ENCODE measurements at regions not wholly inside any gene's neighbourhood (a gene's known extent, or its start where the extent isn't known, plus 50 kb on each side); places are given as distances from the start of the nearest gene placed in this dataset.

DNA sequence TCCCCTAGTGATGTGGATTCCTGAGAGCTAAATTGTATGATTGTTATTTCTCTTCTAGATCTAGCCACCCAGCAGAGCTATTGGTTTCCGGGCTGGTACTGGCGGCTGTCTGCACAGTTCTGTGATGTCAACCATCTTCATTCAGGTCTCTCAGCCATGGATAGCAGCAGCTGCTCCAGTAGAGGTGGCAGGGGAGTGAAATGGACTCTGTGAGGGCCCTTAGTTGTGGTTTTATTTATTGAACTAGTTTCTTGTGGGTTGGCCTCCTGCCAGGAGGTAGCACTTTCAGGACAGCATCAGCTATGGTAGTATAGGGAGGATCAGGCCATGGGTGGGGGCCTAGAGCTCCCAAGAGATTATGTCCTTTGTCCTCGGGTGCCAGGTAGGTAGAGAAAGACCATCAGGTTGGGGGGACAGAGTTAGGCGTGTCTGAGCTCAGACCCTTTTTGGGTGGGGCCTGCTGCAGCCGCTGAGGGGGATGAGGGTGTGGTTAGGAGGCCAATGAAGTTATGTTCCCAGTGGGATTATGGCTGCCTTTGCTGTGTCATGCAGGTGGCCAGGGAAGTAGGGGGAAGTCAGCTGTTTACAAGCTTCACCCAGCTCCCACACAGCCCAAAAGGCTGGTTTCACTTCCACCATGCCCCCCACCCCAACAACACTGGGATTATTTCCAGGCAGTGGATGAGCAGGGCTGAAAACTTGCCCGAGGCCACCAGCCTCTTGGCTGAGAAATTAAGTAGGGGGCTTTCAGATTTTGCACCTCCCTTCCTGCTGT is 55.1 kb upstream of the RGS4 start:
- H3K27me3 ChIP-seq, result no peaks in the 10 kb centered on the region
- no peaks in the 10 kb centered on the region for H3K9me3 ChIP-seq
- H3K4me3 ChIP-seq, result peak overlapping the region; percentile 18; the same call in 1 of the 2 replicates
- peak overlapping the region; percentile 78 for H3K4me2 ChIP-seq
- H3K27ac ChIP-seq, result peak overlapping the region; percentile 54; the same call in 1 of the 2 replicates
- H3K4me1 ChIP-seq, result peaks cover 24% of the 10 kb centered on the region
- no peak overlapping the region; the same call in 1 of the 2 replicates for H3K9ac ChIP-seq
- no peak for TF ChIP-seq Cebpa-rat (IDR thresholded peaks at IDR 0.05)
- peaks cover 9% of the 10 kb centered on the region; the same call in 1 of the 2 replicates for H4K20me1 ChIP-seq
- no peaks in the 10 kb centered on the region for H3K36me3 ChIP-seq

DNA sequence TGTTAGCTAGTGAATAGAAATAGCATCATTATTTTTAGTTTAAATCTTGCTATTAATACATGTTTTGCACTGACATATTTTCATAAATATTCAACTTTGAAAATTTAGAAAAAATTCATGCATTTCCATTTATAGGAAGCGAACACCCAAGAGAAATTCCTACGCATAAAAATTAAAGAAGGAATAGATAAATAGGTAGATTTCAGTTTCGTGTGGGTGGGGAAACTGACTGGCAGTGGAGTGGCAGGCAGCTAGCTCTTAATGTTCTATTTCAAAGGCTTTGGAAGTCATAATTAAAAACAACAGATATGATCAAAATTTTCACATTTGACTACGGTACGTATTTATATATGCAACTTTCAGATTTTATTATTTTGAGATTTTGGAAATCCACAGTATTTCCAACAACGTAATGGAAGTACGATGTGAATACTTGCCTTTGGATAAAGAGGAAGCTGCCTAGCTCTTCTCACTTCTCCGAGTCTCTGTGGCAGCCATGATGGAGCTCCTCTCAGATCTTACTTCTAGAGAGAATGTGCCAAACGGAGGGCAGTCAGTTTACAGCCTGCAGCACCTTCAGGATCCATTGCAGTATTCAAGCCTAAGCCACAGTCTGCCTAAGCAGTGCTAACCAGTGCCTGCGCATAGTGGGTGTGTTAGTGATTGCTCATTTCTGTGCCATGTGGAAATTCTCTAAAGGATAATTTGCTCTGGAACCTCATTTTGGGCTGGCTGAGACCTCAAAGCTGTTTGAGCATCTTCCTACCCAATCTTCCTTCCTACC is 62.9 kb upstream of the RGS4 start:
- Histone ChIP-seq H3K9ac (no peak overlapping the region), H3K4me1 (no peaks in the 10 kb centered on the region), H4K20me1 (no peaks in the 10 kb centered on the region), H3K4me2 (no peak overlapping the region), H3K27ac (no peak overlapping the region), H3K36me3 (no peaks in the 10 kb centered on the region), H3K4me3 (no peak overlapping the region), H3K9me3 (no peaks in the 10 kb centered on the region), H3K27me3 (no peaks in the 10 kb centered on the region)
- no peak for TF ChIP-seq Cebpa-rat (IDR thresholded peaks at IDR 0.05)

DNA sequence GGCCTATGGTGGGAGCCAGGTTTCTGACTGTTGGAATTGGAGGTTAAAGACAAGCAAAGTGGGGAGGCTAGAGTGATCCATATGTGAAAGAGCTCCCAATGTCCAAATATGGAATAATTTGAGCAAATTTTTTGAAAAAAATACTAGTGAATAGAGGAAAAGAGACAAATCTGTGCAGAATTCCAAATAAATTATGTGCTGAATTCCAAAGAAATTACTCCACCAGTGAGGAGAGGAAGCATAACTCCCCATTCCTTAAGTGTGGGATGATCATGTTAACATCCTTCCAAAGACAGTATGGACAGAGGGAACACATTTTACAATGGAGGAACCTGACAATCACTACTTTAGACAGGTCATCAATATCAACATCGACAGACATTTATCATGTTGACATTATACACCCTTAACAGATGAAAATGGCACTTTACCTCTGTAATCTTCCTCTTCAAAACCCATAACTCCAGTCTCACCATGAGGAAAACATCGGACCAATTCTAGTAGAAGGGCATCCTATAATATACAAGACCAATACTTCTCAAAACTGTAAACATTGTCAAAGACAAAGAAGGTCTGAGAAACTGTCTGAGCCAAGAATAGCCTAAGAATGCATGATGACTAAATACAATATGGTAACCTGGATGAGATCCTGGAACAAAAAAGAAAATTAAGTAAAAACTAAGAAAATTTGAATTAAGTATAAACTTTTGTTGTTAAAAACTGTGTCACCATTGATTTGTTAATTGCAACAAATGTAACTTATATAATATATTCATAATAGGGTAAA is 71.5 kb upstream of the RGS4 start:
- Histone ChIP-seq H3K27me3 (no peaks in the 10 kb centered on the region), H3K9ac (no peak overlapping the region), H3K4me1 (no peaks in the 10 kb centered on the region), H3K27ac (no peak overlapping the region), H3K9me3 (no peaks in the 10 kb centered on the region), H3K4me3 (no peak overlapping the region), H4K20me1 (no peaks in the 10 kb centered on the region), H3K36me3 (no peaks in the 10 kb centered on the region), H3K4me2 (no peak overlapping the region)
- no peak for TF ChIP-seq Cebpa-rat (IDR thresholded peaks at IDR 0.05)

DNA sequence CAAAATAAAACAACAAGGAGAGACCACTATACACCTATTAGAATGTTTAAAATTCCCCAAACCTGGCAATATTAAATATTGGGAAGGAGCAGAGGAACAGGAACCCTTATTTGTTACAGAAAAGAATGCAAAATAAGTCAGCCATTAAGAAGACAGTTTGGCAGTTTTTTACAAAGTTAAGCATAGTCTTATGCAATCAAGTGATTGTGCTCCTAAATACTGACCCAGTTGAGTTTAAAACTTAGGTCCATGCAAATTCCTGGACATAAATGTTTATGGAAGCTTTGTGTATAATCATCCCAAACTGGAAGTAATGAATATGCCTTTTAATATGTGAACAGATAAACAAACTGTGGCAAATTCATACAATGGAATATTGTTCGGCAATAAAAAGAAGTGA is 72.9 kb upstream of the RGS4 start:
- Histone ChIP-seq H3K4me1 (no peaks in the 10 kb centered on the region), H3K36me3 (no peaks in the 10 kb centered on the region), H3K4me3 (no peak overlapping the region), H3K27me3 (no peaks in the 10 kb centered on the region), H3K27ac (no peak overlapping the region), H3K9ac (no peak overlapping the region), H3K4me2 (no peak overlapping the region), H3K9me3 (no peaks in the 10 kb centered on the region), H4K20me1 (no peaks in the 10 kb centered on the region)
- peak; percentile 66; the same call in 1 of the 2 replicates for TF ChIP-seq Cebpa-rat (IDR thresholded peaks at IDR 0.05)

DNA sequence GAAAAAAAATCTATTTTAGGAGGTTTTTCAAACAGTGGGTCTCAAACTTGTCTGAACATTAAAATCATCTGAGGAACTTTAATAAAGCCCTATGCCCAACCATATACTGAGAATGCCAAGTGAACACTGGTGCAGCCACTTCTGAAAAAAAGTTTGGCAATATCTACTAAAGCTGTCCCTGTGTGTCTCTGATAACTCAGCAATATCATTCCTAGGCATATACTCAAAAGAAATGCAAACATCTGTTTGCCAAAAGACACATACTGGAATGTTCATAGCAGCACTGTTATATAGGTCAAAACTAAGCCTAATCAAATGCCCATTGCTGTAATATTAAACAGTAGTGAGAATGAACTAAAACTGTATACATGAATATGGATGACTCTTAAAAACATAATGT is 74.2 kb upstream of the RGS4 start:
- TF ChIP-seq Cebpa-rat (IDR thresholded peaks at IDR 0.05), result no peak
- H3K4me3 ChIP-seq, result no peak overlapping the region
- H3K9me3 ChIP-seq, result no peaks in the 10 kb centered on the region
- H3K36me3 ChIP-seq, result no peaks in the 10 kb centered on the region
- H3K27ac ChIP-seq, result no peak overlapping the region
- H3K9ac ChIP-seq, result no peak overlapping the region
- H3K4me1 ChIP-seq, result no peaks in the 10 kb centered on the region
- H4K20me1 ChIP-seq, result no peaks in the 10 kb centered on the region
- no peaks in the 10 kb centered on the region for H3K27me3 ChIP-seq
- no peak overlapping the region for H3K4me2 ChIP-seq

DNA sequence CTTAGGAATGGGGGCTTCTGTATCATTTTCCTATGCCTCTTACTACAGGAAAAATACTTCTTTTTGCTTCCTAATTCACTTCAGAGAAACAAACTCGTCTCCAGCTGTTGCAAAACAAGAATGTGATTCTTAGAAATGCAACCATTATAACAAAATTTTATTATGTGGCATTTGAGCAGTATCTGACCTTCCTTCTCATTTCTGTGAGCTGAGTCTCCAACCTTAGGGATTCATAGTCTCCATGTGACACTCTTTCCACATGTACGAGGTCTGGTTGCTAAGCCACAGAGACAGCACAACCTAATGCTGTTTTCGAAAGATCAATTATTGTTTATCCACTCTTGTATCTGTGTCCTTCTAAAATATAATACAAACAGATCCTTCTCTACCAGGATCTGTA is 75.3 kb upstream of the RGS4 start:
- TF ChIP-seq Cebpa-rat (IDR thresholded peaks at IDR 0.05), result no peak
- no peaks in the 10 kb centered on the region for H3K36me3 ChIP-seq
- no peak overlapping the region for H3K27ac ChIP-seq
- H3K4me3 ChIP-seq, result no peak overlapping the region
- no peaks in the 10 kb centered on the region for H3K9me3 ChIP-seq
- no peaks in the 10 kb centered on the region for H3K27me3 ChIP-seq
- H3K4me1 ChIP-seq, result no peaks in the 10 kb centered on the region
- H3K4me2 ChIP-seq, result no peak overlapping the region
- H4K20me1 ChIP-seq, result no peaks in the 10 kb centered on the region
- no peak overlapping the region for H3K9ac ChIP-seq

DNA sequence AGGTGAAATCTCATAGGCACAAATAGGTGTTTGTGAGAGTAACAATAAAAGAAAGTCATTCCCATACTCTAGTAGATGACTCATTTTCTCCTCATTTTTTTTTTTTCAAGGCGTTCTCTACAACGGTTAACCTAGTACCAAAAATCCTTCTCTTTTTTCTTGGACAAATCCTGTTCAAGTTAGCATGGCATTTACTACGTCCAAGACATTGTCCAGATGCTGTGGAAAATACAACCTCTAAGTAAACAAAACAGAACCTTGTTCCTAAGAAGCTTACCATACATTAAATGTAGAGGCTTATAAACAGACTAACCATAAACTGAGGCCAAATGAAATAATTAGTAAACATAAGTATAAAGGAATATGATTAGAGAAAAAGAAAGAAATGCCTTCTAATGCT is 76.2 kb upstream of the RGS4 start:
- no peak for TF ChIP-seq Cebpa-rat (IDR thresholded peaks at IDR 0.05)
- H3K27me3 ChIP-seq, result no peaks in the 10 kb centered on the region
- no peak overlapping the region for H3K4me2 ChIP-seq
- no peak overlapping the region for H3K4me3 ChIP-seq
- no peak overlapping the region for H3K27ac ChIP-seq
- no peak overlapping the region for H3K9ac ChIP-seq
- no peaks in the 10 kb centered on the region for H4K20me1 ChIP-seq
- 0 out of 2 replicates have a peak, but pooled peaks cover under 1% of the 10 kb centered on the region for H3K4me1 ChIP-seq
- no peaks in the 10 kb centered on the region for H3K36me3 ChIP-seq
- H3K9me3 ChIP-seq, result no peaks in the 10 kb centered on the region

DNA sequence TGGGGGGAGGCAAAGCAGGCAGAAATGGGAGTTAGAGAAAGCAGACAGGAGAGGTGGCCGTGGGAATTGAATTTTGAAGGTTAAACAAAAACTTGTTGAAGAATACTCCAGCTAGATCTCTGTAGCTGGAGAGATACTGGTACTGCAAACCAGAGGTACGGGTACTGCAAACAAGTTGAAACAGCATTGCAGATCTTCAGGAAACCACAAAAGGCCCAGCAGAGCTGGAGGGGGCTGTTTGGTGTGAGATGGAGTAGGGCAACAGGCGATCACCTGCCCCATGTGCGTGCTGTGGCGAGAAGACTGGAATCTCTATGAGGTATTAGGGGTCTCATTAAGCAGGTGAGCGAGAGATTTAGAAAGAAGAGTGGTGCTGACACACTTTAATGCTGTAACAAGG is 77.7 kb upstream of the RGS4 start:
- H3K9ac ChIP-seq, result no peak overlapping the region
- no peaks in the 10 kb centered on the region for H3K36me3 ChIP-seq
- H4K20me1 ChIP-seq, result no peaks in the 10 kb centered on the region
- H3K27me3 ChIP-seq, result no peaks in the 10 kb centered on the region
- no peaks in the 10 kb centered on the region for H3K9me3 ChIP-seq
- no peak overlapping the region for H3K4me2 ChIP-seq
- H3K4me3 ChIP-seq, result no peak overlapping the region
- peaks cover 11% of the 10 kb centered on the region; the same call in 1 of the 2 replicates for H3K4me1 ChIP-seq
- TF ChIP-seq Cebpa-rat (IDR thresholded peaks at IDR 0.05), result no peak
- H3K27ac ChIP-seq, result no peak overlapping the region

DNA sequence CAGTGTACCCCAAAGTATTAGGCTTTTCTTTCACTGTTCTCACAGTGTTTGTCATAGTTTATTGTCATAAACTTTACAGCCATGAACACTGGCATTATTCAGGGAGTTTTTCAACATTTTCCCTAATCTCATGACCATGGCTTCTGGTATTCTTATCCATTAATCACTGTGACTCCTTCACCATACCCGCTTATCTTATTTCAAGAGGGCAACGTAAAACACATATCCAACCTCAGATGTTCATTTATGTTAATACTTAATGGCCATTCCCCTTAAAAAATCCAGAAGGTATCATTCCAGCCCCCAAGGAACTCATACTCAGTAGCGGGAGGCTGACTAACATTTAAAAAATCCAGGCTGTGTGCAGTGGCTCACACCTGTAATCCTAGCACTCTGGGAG is 78.5 kb upstream of the RGS4 start:
- H3K36me3 ChIP-seq, result no peaks in the 10 kb centered on the region
- H3K27ac ChIP-seq, result no peak overlapping the region
- no peaks in the 10 kb centered on the region for H4K20me1 ChIP-seq
- no peak overlapping the region for H3K9ac ChIP-seq
- no peak overlapping the region for H3K4me3 ChIP-seq
- H3K9me3 ChIP-seq, result no peaks in the 10 kb centered on the region
- H3K27me3 ChIP-seq, result no peaks in the 10 kb centered on the region
- H3K4me2 ChIP-seq, result no peak overlapping the region
- peaks cover 11% of the 10 kb centered on the region; the same call in 1 of the 2 replicates for H3K4me1 ChIP-seq
- no peak for TF ChIP-seq Cebpa-rat (IDR thresholded peaks at IDR 0.05)

Measured in BLaER1 (cell line).